Heart left ventricle (tissue), 16 donors: ENCODE measurements at regions not wholly inside any gene's neighbourhood (a gene's known extent, or its start where the extent isn't known, plus 50 kb on each side); places are given as distances from the start of the nearest gene placed in this dataset.

ENCODE experiments used
- ATAC-seq, 4 donors: fragments of 200-7000 bp; cut with Tn5 transposase; one replicate each; pipeline ENCODE4 v1.9.1; 2020 to 2022; ENCODE audit warnings: moderate library complexity in 4 of 4, mild to moderate bottlenecking in 3 of 4, moderate number of reproducible peaks in 1 of 4
- DNase-seq, 5 donors: peaks; one replicate each; pipeline ENCODE4 v3.0.0-alpha.2; 2020
- H3K27ac ChIP-seq, 12 donors: fragments of 200-600 bp; sonication (generic) in 4 of 12; one replicate each; pipeline versions ENCODE4 v1.5.0 to v1.8.0; 2016 to 2022; ENCODE audit warnings: mild to moderate bottlenecking in 2 of 12
- H3K27me3 ChIP-seq, 9 donors: fragments of 200-600 bp; sonication (generic) in 2 of 9; one replicate each; pipeline versions ENCODE4 v1.5.1 to v1.8.0; 2016 to 2022; ENCODE audit warnings: mild to moderate bottlenecking in 3 of 9
- H3K36me3 ChIP-seq, 9 donors: fragments of 200-600 bp; sonication (generic) in 2 of 9; one replicate each; pipeline versions ENCODE4 v1.5.0 to v1.8.0; 2018 to 2022; ENCODE audit warnings: mild to moderate bottlenecking in 2 of 9
- H3K4me1 ChIP-seq, 12 donors: fragments of 200-600 bp; sonication (generic) in 4 of 12; one replicate each; pipeline versions ENCODE4 v1.5.0 to v1.8.0; 2016 to 2022; ENCODE audit warnings: mild to moderate bottlenecking in 3 of 12
- H3K4me3 ChIP-seq, 12 donors: fragments of 200-600 bp; sonication (generic) in 4 of 12; one replicate each; pipeline versions ENCODE4 v1.5.0 to v1.8.0; 2017 to 2022; ENCODE audit warnings: mild to moderate bottlenecking in 9 of 12, moderate library complexity in 4 of 12
- H3K9me3 ChIP-seq, 12 donors: fragments of 200-600 bp; sonication (generic) in 4 of 12; one replicate each; pipeline versions ENCODE4 v1.5.0 to v1.8.0; 2016 to 2022; ENCODE audit warnings: mild to moderate bottlenecking in 1 of 12
- POLR2A ChIP-seq, 2 donors: fragments of 450-650 bp; IDR thresholded peaks; one replicate each; pipeline ENCODE4 v1.6.1; 2017; ENCODE audit warnings: antibody characterized with exemption in 2 of 2, mild to moderate bottlenecking in 2 of 2, moderate library complexity in 2 of 2
- WGBS, 4 donors: extraction: QIAGEN DNeasy Blood & Tissue Kit in 2 of 4; methylation state at CpG; one replicate each; pipeline versions ENCODE4 v1.1.5 to v1.1.7; 2013 to 2018; 5-methylcytosine and 5-hydroxymethylcytosine counted together
- intact Hi-C, 10 donors: fragments of 100-400 bp; cut with DNase I; formaldehyde crosslinking; loops; one replicate each; pipeline versions ENCODE4 v1.11.1 to v1.14.2; 2022
- TF ChIP-seq, protein P1 (sequence below), 12 donors: fragments of 200-600 bp; sonication (generic) in 4 of 12; IDR thresholded peaks; one replicate each; pipeline versions ENCODE4 v1.5.0 to v1.8.0; 2018 to 2022; ENCODE audit warnings: antibody characterized with exemption in 12 of 12, mild to moderate bottlenecking in 5 of 12
- donor health status: ischemic (EF 13 %, LVEDD 7.1; RV severe dilation, severe dysfunction).
- donor health status: healthy with polysubstance abuse.
- donor health status: DM: no; HTN: yes; CAD: no.
- donor health status: DM: no; HTN: no; CAD: no.
- donor health status: ischemic (EF 25% LVEDD 6.9; RV normal size, moderate dysfunction).
- donor health status: ischemic (EF 25% LVEDD 5.7; RV mildly dilated, moderate dysfunction).
- donor health status: healthy.
- donor health status: DM: yes; HTN: yes; CAD: no.
- donor health status: ischemic (EF 35%, LVEDD 5.7; RV mildly dilated, moderate dysfunction).
- donor health status: nonischemic (EF 11% LVEDD 7.7; RV severe dilation, severe dysfunction).
- donor health status: DM: yes; HTN: yes; CAD: no.
- donor health status: PGD.
- donor health status: ischemic (EF 29% LVEDD 5.4; RV normal size, mild dysfunction).
- donor health status: nonischemic (EF 23%, LVEDD 6.1; RV moderate dilation, normal function).

DNA sequence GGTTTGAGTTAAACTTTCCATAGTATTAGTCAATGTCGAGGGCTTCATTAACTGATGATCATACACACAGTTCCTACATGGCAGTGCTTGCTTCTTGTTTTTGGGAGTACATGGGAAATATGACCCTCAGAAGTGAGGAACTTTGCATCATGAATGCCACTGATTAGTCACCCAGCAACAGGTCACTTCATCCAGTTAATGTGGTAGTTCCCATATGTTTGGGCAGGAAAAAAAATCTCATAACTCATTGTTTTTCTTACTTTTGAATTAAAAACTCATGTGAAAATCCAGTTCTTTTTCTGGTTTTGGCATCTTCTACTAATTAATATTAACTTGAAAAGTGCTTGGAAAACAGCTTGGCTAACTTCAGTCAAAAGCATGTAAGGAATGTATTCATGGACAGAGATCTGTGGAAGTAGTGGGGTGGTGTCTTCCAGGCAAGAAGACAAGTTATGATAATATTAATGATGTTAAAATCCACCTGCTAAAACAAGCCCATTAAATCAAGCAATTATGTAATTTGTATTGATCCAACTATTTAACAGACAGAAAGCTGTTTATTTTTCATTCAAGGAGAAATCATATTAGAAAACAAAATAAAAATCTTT is 309.1 kb upstream of the NAV3 start:
- TF ChIP-seq, protein P1, sequence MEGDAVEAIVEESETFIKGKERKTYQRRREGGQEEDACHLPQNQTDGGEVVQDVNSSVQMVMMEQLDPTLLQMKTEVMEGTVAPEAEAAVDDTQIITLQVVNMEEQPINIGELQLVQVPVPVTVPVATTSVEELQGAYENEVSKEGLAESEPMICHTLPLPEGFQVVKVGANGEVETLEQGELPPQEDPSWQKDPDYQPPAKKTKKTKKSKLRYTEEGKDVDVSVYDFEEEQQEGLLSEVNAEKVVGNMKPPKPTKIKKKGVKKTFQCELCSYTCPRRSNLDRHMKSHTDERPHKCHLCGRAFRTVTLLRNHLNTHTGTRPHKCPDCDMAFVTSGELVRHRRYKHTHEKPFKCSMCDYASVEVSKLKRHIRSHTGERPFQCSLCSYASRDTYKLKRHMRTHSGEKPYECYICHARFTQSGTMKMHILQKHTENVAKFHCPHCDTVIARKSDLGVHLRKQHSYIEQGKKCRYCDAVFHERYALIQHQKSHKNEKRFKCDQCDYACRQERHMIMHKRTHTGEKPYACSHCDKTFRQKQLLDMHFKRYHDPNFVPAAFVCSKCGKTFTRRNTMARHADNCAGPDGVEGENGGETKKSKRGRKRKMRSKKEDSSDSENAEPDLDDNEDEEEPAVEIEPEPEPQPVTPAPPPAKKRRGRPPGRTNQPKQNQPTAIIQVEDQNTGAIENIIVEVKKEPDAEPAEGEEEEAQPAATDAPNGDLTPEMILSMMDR (IDR thresholded peaks at IDR 0.05): no peak
- no peak for TF ChIP-seq POLR2A (IDR thresholded peaks at IDR 0.05)
- intact Hi-C loops: no loop called here
- ATAC-seq: no peak
- H3K27me3 ChIP-seq: no peaks in the 10 kb centered on the region
- H3K9me3 ChIP-seq: peaks cover 0 to 5% (median 0%) of the 10 kb centered on the region in 12 donors
- H3K4me1 ChIP-seq: no peaks in the 10 kb centered on the region
- 83 to 100% (median 93%) methylated on average over 1 of the region's 1 CpG for WGBS, 4 donors
- no peaks in the 10 kb centered on the region for H3K36me3 ChIP-seq
- H3K4me3 ChIP-seq: no peak overlapping the region
- DNase-seq: no peak
- no peak overlapping the region for H3K27ac ChIP-seq

DNA sequence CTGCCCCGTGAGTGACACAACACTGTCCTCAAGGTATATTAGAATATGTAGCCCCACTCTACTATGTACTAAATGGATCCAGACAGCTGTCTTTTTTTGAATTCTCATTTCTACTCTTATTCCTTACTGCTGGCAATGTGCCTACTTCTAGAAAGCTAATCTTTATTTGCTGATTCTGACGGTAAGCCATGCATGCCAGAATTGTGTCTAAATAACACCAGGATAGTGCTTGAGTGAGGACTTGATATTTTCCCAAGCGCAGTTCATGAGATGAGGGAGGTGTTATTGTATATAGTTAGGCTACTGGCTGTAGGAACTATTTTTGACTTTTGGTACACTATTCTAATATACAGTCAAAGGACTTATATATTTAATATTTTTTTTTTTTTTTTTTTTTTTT is 316.2 kb upstream of the NAV3 start:
- WGBS, 4 donors: 62 to 69% (median 65%) methylated on average over 3 of the region's 3 CpGs
- ATAC-seq: no peak

DNA sequence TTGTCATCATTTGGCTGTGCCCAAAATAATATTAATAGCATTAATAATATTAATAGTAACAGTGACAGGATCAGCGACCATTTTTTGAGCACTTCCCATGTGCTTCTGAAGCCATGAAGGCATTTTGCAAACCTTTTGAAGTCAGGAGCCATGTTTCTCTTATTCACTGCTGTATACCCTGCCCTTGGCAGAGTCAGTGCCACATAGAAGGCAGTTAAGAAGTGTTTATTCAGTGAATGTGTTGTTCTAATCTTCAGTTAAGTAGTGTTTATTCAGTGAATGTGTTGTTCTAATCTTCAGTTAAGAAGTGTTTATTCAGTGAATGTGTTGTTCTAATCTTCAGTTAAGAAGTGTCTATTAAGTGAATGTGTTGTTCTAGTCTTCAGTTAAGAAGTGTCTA is 319.7 kb upstream of the NAV3 start:
- no peaks in the 10 kb centered on the region for H3K36me3 ChIP-seq
- TF ChIP-seq, protein P1 (IDR thresholded peaks at IDR 0.05): no peak
- TF ChIP-seq POLR2A (IDR thresholded peaks at IDR 0.05): no peak
- ATAC-seq (no peak), DNase-seq (no peak)
- no peak overlapping the region for H3K4me3 ChIP-seq
- no peaks in the 10 kb centered on the region for H3K9me3 ChIP-seq
- 78 to 100% (median 85%) methylated on average over 1 of the region's 1 CpG for WGBS, 4 donors
- no peak overlapping the region for H3K27ac ChIP-seq
- intact Hi-C loops: no loop called here
- H3K27me3 ChIP-seq: no peaks in the 10 kb centered on the region
- no peaks in the 10 kb centered on the region for H3K4me1 ChIP-seq

More for the DNA sequence above, 316.2 kb upstream of the NAV3 start:
- Histone ChIP-seq H3K36me3 (no peaks in the 10 kb centered on the region), H3K4me3 (no peak overlapping the region), H3K27ac (no peak overlapping the region), H3K9me3 (no peaks in the 10 kb centered on the region), H3K27me3 (no peaks in the 10 kb centered on the region), H3K4me1 (no peaks in the 10 kb centered on the region)
- DNase-seq: no peak
- intact Hi-C loops: no loop called here
- TF ChIP-seq, protein P1 (IDR thresholded peaks at IDR 0.05): no peak
- TF ChIP-seq POLR2A (IDR thresholded peaks at IDR 0.05): no peak

DNA sequence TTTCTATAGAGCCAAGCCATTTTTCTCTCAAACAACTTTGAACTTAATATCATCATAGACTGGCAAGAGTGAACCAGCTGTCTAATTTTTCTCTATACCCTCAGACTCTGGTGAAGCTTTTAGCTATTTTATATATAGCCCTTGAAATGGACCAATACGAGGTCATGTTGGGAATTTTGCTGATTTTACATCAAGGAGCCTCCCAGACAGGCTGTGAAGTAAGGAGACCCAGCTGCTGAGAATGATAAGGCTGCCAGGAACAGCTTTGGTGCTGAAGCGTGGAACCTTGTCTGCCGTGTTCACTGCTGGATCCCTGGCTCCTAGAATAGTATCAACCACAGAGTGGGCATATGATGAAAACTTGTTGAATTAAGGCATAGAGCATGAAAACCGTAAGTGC is 326.2 kb upstream of the NAV3 start:
- no peaks in the 10 kb centered on the region for H3K27me3 ChIP-seq
- H3K4me1 ChIP-seq: no peaks in the 10 kb centered on the region
- TF ChIP-seq POLR2A (IDR thresholded peaks at IDR 0.05): no peak
- TF ChIP-seq, protein P1 (IDR thresholded peaks at IDR 0.05): no peak
- H3K36me3 ChIP-seq: no peaks in the 10 kb centered on the region
- 68 to 79% (median 74%) methylated on average over 4 of the region's 4 CpGs for WGBS, 4 donors
- intact Hi-C loops: no loop called here
- H3K27ac ChIP-seq: no peak overlapping the region
- DNase-seq: no peak
- H3K9me3 ChIP-seq: no peaks in the 10 kb centered on the region
- H3K4me3 ChIP-seq: no peak overlapping the region
- ATAC-seq: no peak
